ENCODE measurements at regions not wholly inside any gene's neighbourhood (a gene's known extent, or its start where the extent isn't known, plus 50 kb on each side); places are given as distances from the start of the nearest gene placed in this dataset.

DNA sequence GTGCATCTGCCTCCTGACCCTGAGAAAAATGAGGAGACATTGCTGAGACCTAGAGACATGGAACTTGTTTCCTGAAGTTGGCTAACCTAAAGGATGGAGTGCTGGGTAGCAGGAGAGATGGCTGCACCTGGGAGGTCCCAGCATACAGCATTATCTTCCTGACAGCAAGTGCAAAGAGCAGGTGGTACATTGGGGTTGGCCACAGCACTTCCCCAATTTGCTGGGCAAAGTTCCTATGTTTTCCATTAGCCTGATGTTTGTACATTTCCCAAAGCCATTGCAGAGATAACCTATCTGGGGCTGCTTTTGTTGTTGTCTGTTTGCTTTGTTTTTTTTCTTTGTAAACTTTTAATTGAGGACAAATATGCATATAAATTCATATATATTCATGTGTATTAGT lies 296.7 kb downstream of the HRH4 start:
- Histone ChIP-seq H3K4me1 (ENCODE audit: control insufficient read depth in 1 of 2, insufficient read depth in 2 of 2, low read length in 2 of 2) (no peaks in the 10 kb centered on the region), H3K36me3 (replicated peaks in 1 of 2; ENCODE audit: control insufficient read depth in 1 of 2, insufficient read depth in 2 of 2, low read length in 2 of 2) (no peaks in the 10 kb centered on the region), H3K27ac (ENCODE audit: low read depth in 1 of 2, low read length in 2 of 2) (no peak overlapping the region), H3K4me3 (replicated peaks in 1 of 3; ENCODE audit: low read depth in 2 of 3, low read length in 3 of 3) (no peak overlapping the region), H2AFZ (ENCODE audit: insufficient read depth, low read depth, low read length, poor library complexity, severe bottlenecking) (no peak overlapping the region), H3K27me3 (ENCODE audit: control insufficient read depth in 2 of 2, insufficient read depth in 2 of 2, low read length in 2 of 2) (no peaks in the 10 kb centered on the region), H3K79me2 (ENCODE audit: insufficient read depth, low read length) (no peaks in the 10 kb centered on the region), H4K20me1 (ENCODE audit: insufficient read depth, low read length) (no peaks in the 10 kb centered on the region), H3K4me2 (replicated peaks; ENCODE audit: extremely low read depth, low read length, poor library complexity, severe bottlenecking) (no peak overlapping the region), H3K9me3 (replicated peaks in 1 of 2; ENCODE audit: control insufficient read depth in 1 of 2, insufficient read depth in 1 of 2, low read length in 2 of 2) (no peaks in the 10 kb centered on the region), H3K9ac (ENCODE audit: insufficient read depth, low read length, poor library complexity, severe bottlenecking) (no peak overlapping the region)
- H3K36me3 Mint-ChIP-seq = no peaks in the 10 kb centered on the region
- peaks cover 0 to 1% (median 0%) of the 10 kb centered on the region in 3 donors for H3K27me3 Mint-ChIP-seq (ENCODE audit: low read depth in 3 of 3)
- TF ChIP-seq, protein P1, sequence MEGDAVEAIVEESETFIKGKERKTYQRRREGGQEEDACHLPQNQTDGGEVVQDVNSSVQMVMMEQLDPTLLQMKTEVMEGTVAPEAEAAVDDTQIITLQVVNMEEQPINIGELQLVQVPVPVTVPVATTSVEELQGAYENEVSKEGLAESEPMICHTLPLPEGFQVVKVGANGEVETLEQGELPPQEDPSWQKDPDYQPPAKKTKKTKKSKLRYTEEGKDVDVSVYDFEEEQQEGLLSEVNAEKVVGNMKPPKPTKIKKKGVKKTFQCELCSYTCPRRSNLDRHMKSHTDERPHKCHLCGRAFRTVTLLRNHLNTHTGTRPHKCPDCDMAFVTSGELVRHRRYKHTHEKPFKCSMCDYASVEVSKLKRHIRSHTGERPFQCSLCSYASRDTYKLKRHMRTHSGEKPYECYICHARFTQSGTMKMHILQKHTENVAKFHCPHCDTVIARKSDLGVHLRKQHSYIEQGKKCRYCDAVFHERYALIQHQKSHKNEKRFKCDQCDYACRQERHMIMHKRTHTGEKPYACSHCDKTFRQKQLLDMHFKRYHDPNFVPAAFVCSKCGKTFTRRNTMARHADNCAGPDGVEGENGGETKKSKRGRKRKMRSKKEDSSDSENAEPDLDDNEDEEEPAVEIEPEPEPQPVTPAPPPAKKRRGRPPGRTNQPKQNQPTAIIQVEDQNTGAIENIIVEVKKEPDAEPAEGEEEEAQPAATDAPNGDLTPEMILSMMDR (IDR thresholded peaks at IDR 0.05) = no peak
- no peak overlapping the region for H3K27ac Mint-ChIP-seq
- H3K9me3 Mint-ChIP-seq = peaks cover 0 to 4% (median 2%) of the 10 kb centered on the region in 7 donors
- DNase-seq = no peak
- no peak overlapping the region for H3K4me3 Mint-ChIP-seq
- H3K4me1 Mint-ChIP-seq = no peaks in the 10 kb centered on the region
- intact Hi-C loops (cut with micrococcal nuclease) = no loop called here

DNA sequence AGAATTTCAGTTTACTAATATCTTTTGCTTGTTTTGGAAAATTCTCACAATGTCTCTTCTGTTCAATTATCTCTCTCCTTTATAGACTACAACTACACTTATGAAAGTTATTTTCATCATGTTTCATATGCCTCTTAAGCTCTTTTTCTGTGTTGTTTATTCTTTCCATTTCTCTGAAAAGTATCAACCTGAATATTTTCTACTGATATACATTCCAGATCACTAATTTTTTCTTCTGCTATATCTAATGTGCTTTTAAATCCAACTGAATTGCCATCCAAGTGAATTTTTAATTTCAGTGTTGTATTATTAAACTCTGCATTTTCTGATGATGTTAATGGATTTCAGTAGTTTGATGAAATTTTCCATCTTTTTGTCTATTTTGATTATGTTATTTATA lies 301.3 kb downstream of the HRH4 start:
- Mint-ChIP-seq H3K36me3 (no peaks in the 10 kb centered on the region), H3K4me3 (no peak overlapping the region), H3K4me1 (no peaks in the 10 kb centered on the region), H3K27me3 (ENCODE audit: low read depth in 3 of 3) (peaks cover 0 to 1% (median 0%) of the 10 kb centered on the region in 3 donors), H3K27ac (no peak overlapping the region), H3K9me3 (peaks cover 0 to 5% (median 2%) of the 10 kb centered on the region in 7 donors)
- no peaks in the 10 kb centered on the region for H3K79me2 ChIP-seq (ENCODE audit: insufficient read depth, low read length)
- TF ChIP-seq, protein P1 (IDR thresholded peaks at IDR 0.05) = no peak
- H3K4me1 ChIP-seq (ENCODE audit: control insufficient read depth in 1 of 2, insufficient read depth in 2 of 2, low read length in 2 of 2) = no peaks in the 10 kb centered on the region
- no peaks in the 10 kb centered on the region for H4K20me1 ChIP-seq (ENCODE audit: insufficient read depth, low read length)
- no peak for DNase-seq
- intact Hi-C loops (cut with micrococcal nuclease) = no loop called here
- H3K9ac ChIP-seq (ENCODE audit: insufficient read depth, low read length, poor library complexity, severe bottlenecking) = no peak overlapping the region
- no peaks in the 10 kb centered on the region for H3K27me3 ChIP-seq (ENCODE audit: control insufficient read depth in 2 of 2, insufficient read depth in 2 of 2, low read length in 2 of 2)
- no peaks in the 10 kb centered on the region for H3K36me3 ChIP-seq (replicated peaks in 1 of 2; ENCODE audit: control insufficient read depth in 1 of 2, insufficient read depth in 2 of 2, low read length in 2 of 2)
- H2AFZ ChIP-seq (ENCODE audit: insufficient read depth, low read depth, low read length, poor library complexity, severe bottlenecking) = no peak overlapping the region
- no peak overlapping the region for H3K4me3 ChIP-seq (replicated peaks in 1 of 3; ENCODE audit: low read depth in 2 of 3, low read length in 3 of 3)
- no peak overlapping the region for H3K4me2 ChIP-seq (replicated peaks; ENCODE audit: extremely low read depth, low read length, poor library complexity, severe bottlenecking)
- H3K27ac ChIP-seq (ENCODE audit: low read depth in 1 of 2, low read length in 2 of 2) = no peak overlapping the region
- no peaks in the 10 kb centered on the region for H3K9me3 ChIP-seq (replicated peaks in 1 of 2; ENCODE audit: control insufficient read depth in 1 of 2, insufficient read depth in 1 of 2, low read length in 2 of 2)

Data from CD14-positive monocyte (primary cell).